Smooth muscle cell (in vitro differentiated cells): ENCODE measurements at regions not wholly inside any gene's neighbourhood (a gene's known extent, or its start where the extent isn't known, plus 50 kb on each side); places are given as distances from the start of the nearest gene placed in this dataset.

Source experiments
- DNase-seq: peaks from one replicate; lab custom pipeline; 2025; ENCODE audit not compliant: unreplicated experiment; lab: John Stamatoyannopoulos, UW
- H2AFZ ChIP-seq: fragments of 200-600 bp; sonication (generic); 2 replicates; pipeline ENCODE4 v1.6.0; 2016; ENCODE audit warnings: antibody characterized with exemption, low read depth, mild to moderate bottlenecking
- H3F3A ChIP-seq: fragments of 200-600 bp; sonication (generic); 2 replicates; pipeline ENCODE4 v1.6.0; 2017; ENCODE audit warnings: antibody characterized with exemption, low read depth
- H3K27ac ChIP-seq: fragments of 200-600 bp; sonication (generic); 2 replicates; pipeline ENCODE4 v1.5.1; 2016; ENCODE audit warnings: low read depth, mild to moderate bottlenecking
- H3K27me3 ChIP-seq: fragments of 200-600 bp; sonication (generic); 2 replicates; pipeline ENCODE4 v1.6.1; 2016; ENCODE audit warnings: low read depth, mild to moderate bottlenecking
- H3K36me3 ChIP-seq: fragments of 200-600 bp; sonication (generic); 2 replicates; pipeline ENCODE4 v1.5.1; 2016; ENCODE audit warnings: low read depth
- H3K4me1 ChIP-seq: fragments of 200-600 bp; sonication (generic); 2 replicates; pipeline ENCODE4 v1.5.1; 2016; ENCODE audit warnings: low read depth
- H3K4me2 ChIP-seq: fragments of 200-600 bp; sonication (generic); 2 replicates; pipeline ENCODE4 v1.6.0; 2016; ENCODE audit warnings: mild to moderate bottlenecking
- H3K4me3 ChIP-seq: fragments of 200-600 bp; sonication (generic); 2 replicates; pipeline ENCODE4 v1.5.1; 2016; ENCODE audit warnings: mild to moderate bottlenecking
- H3K79me2 ChIP-seq: fragments of 200-600 bp; sonication (generic); 2 replicates; pipeline ENCODE4 v1.6.0; 2016; ENCODE audit warnings: low read depth, mild to moderate bottlenecking
- H3K9ac ChIP-seq: fragments of 200-600 bp; sonication (generic); 2 replicates; pipeline ENCODE4 v1.6.0; 2016; ENCODE audit warnings: low read depth
- H3K9me3 ChIP-seq: fragments of 200-600 bp; sonication (generic); replicated peaks from 2 replicates; pipeline ENCODE4 v1.5.1; 2016; ENCODE audit warnings: low read depth
- H4K20me1 ChIP-seq: fragments of 200-600 bp; sonication (generic); 2 replicates; pipeline ENCODE4 v1.6.0; 2016; ENCODE audit warnings: low read depth
- WGBS: methylation state at CpG from one replicate; pipeline ENCODE4 v1.1.7; 2016; ENCODE audit warnings: low lambda C conversion rate; 5-methylcytosine and 5-hydroxymethylcytosine counted together
- TF ChIP-seq, protein P1 (sequence below): fragments of 200-600 bp; sonication (generic); IDR thresholded peaks from 2 replicates; pipeline ENCODE4 v1.5.1; 2017; ENCODE audit warnings: borderline replicate concordance, mild to moderate bottlenecking, antibody characterized with exemption; ENCODE audit not compliant: insufficient read depth, poor library complexity, severe bottlenecking

DNA sequence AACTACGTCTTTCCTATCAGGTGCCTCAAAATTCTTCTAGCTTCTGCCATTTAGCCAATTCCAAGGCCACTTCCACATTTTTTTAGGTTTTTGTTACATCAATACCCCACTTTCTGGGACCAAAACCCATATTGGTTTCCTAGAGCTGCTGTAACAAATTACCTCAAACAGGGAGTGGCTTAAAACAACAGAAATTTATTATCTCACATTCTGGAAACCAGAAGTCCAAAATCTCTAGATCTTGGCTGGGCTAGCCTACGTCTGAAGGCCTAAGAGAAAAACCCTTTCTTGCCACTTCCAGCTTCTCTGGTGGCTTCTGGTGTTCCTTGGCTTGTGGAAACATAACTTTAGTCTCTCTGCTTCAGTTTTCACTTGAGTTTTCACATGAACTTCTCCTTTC is 85.1 kb upstream of the BMPER start:
- H3K4me1 ChIP-seq, result no peaks in the 10 kb centered on the region
- 95% methylated on average over 2 of the region's 2 CpGs for WGBS

GRCh38 chr7:33821970-33822369 is 83.4 kb upstream of the BMPER start:
- H3K9me3 ChIP-seq, result no peaks in the 10 kb centered on the region
- no peak for DNase-seq
- H3K4me2 ChIP-seq, result no peak overlapping the region
- H3K27ac ChIP-seq, result no peak overlapping the region
- TF ChIP-seq, protein P1, sequence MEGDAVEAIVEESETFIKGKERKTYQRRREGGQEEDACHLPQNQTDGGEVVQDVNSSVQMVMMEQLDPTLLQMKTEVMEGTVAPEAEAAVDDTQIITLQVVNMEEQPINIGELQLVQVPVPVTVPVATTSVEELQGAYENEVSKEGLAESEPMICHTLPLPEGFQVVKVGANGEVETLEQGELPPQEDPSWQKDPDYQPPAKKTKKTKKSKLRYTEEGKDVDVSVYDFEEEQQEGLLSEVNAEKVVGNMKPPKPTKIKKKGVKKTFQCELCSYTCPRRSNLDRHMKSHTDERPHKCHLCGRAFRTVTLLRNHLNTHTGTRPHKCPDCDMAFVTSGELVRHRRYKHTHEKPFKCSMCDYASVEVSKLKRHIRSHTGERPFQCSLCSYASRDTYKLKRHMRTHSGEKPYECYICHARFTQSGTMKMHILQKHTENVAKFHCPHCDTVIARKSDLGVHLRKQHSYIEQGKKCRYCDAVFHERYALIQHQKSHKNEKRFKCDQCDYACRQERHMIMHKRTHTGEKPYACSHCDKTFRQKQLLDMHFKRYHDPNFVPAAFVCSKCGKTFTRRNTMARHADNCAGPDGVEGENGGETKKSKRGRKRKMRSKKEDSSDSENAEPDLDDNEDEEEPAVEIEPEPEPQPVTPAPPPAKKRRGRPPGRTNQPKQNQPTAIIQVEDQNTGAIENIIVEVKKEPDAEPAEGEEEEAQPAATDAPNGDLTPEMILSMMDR, result no peak
- H3K4me1 ChIP-seq, result no peaks in the 10 kb centered on the region
- peaks cover 13% of the 10 kb centered on the region for H3K27me3 ChIP-seq
- H3K9ac ChIP-seq, result no peak overlapping the region
- no peaks in the 10 kb centered on the region for H3K79me2 ChIP-seq
- no peaks in the 10 kb centered on the region for H4K20me1 ChIP-seq
- H2AFZ ChIP-seq, result no peak overlapping the region
- WGBS, result 68% methylated on average over 2 of the region's 2 CpGs
- H3F3A ChIP-seq, result no peaks in the 10 kb centered on the region
- no peak overlapping the region for H3K4me3 ChIP-seq
- no peaks in the 10 kb centered on the region for H3K36me3 ChIP-seq

More for the DNA sequence above, 85.1 kb upstream of the BMPER start:
- Histone ChIP-seq H3K27ac (no peak overlapping the region), H3K36me3 (no peaks in the 10 kb centered on the region), H2AFZ (no peak overlapping the region), H3K9ac (no peak overlapping the region), H3K27me3 (peaks cover 9% of the 10 kb centered on the region), H3K4me2 (no peak overlapping the region), H4K20me1 (no peaks in the 10 kb centered on the region), H3K79me2 (no peaks in the 10 kb centered on the region), H3F3A (no peaks in the 10 kb centered on the region), H3K9me3 (no peaks in the 10 kb centered on the region), H3K4me3 (no peak overlapping the region)
- no peak for DNase-seq
- TF ChIP-seq, protein P1, result no peak

DNA sequence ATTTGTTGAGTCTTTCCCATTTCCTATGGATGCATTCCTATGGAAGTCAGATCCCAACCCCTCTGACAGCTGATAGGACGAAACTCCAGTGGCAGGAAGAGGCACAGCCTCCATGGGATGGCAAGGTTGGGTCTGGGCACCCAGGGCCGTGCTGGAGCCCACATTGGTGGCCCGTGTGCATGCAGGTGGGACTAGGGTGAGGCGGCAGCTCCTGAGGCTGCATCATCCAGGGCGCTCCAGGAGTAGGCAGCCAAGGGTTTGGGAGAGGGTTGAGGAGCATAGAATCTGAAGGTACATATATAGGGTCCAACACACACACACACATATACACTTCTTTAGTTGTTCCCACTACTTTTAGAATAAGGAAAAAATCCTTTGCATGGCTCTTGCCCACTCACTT is 81.4 kb upstream of the BMPER start:
- Histone ChIP-seq H3K27me3 (peaks cover 24% of the 10 kb centered on the region), H3K4me2 (no peak overlapping the region), H3K4me1 (no peaks in the 10 kb centered on the region), H4K20me1 (no peaks in the 10 kb centered on the region), H3K79me2 (no peaks in the 10 kb centered on the region), H3K36me3 (no peaks in the 10 kb centered on the region), H3F3A (no peaks in the 10 kb centered on the region), H2AFZ (no peak overlapping the region), H3K9ac (no peak overlapping the region), H3K4me3 (no peak overlapping the region), H3K27ac (no peak overlapping the region), H3K9me3 (no peaks in the 10 kb centered on the region)
- WGBS, result 98% methylated on average over 5 of the region's 5 CpGs
- DNase-seq, result no peak
- TF ChIP-seq, protein P1, result no peak

DNA sequence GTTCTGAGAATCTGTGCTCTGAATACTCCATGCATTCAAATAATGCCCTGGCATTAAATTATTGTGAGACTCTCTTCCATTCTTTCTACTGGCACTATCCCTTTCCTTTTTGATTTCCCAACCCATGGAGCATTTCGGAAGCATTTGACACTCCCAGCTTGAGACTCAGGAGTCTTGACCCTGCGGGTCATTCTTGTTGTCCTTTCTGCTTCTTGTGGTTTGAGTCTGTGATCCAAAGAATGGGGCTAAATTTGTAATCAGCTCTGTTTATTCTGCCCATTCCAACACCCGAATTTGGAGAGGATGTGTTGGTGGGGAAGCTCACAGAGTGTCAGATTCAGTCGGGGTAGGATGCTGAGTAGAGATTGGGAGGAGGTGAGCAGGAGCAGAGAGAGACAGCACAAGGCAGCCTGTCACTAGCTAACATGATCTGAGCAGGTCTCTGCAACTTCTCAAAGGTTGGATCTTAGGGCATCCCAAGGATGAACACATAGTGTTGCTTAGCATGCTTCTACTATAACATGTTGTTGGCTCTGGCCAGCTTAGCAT is 80.4 kb upstream of the BMPER start:
- Histone ChIP-seq H4K20me1 (no peaks in the 10 kb centered on the region), H3K4me1 (no peaks in the 10 kb centered on the region), H2AFZ (no peak overlapping the region), H3K27me3 (peaks cover 35% of the 10 kb centered on the region), H3K36me3 (no peaks in the 10 kb centered on the region), H3K9ac (no peak overlapping the region), H3K79me2 (no peaks in the 10 kb centered on the region), H3F3A (no peaks in the 10 kb centered on the region), H3K4me2 (no peak overlapping the region), H3K27ac (no peak overlapping the region), H3K4me3 (no peak overlapping the region), H3K9me3 (no peaks in the 10 kb centered on the region)
- TF ChIP-seq, protein P1, result no peak
- WGBS, result 84% methylated on average over 4 of the region's 4 CpGs
- DNase-seq, result no peak
